Neural crest cell (in vitro differentiated cells): ENCODE measurements at regions not wholly inside any gene's neighbourhood (a gene's known extent, or its start where the extent isn't known, plus 50 kb on each side); places are given as distances from the start of the nearest gene placed in this dataset.

Experiments used
- DNase-seq: peaks from one replicate; pipeline ENCODE4 v3.0.0; 2021; ENCODE audit warnings: low read depth, mixed read lengths, low spot score
- H3K27ac Mint-ChIP-seq: one replicate; pipeline ENCODE4 v1.8.0; 2021; ENCODE audit warnings: mild to moderate bottlenecking, mixed read lengths; ENCODE audit not compliant: unreplicated experiment
- H3K27me3 Mint-ChIP-seq: 2 replicates; pipeline ENCODE4 v1.8.0; 2021; ENCODE audit warnings: low read depth, mild to moderate bottlenecking, mixed read lengths
- H3K36me3 Mint-ChIP-seq: 2 replicates; pipeline ENCODE4 v1.8.0; 2021; ENCODE audit warnings: low read depth, mild to moderate bottlenecking, mixed read lengths
- H3K4me1 Mint-ChIP-seq: 2 replicates; pipeline ENCODE4 v1.8.0; 2021; ENCODE audit warnings: mixed read lengths
- H3K4me3 Mint-ChIP-seq: one replicate; pipeline ENCODE4 v1.8.0; 2021; ENCODE audit warnings: mild to moderate bottlenecking, mixed read lengths
- H3K9me3 Mint-ChIP-seq: 2 replicates; pipeline ENCODE4 v1.8.0; 2021; ENCODE audit warnings: mixed read lengths
- TF ChIP-seq, protein P1 (sequence below): fragments of 200-600 bp; sonication (generic); conservative IDR thresholded peaks from 2 replicates; pipeline ENCODE4 v1.5.0; 2021; ENCODE audit warnings: antibody characterized with exemption, mild to moderate bottlenecking

DNA sequence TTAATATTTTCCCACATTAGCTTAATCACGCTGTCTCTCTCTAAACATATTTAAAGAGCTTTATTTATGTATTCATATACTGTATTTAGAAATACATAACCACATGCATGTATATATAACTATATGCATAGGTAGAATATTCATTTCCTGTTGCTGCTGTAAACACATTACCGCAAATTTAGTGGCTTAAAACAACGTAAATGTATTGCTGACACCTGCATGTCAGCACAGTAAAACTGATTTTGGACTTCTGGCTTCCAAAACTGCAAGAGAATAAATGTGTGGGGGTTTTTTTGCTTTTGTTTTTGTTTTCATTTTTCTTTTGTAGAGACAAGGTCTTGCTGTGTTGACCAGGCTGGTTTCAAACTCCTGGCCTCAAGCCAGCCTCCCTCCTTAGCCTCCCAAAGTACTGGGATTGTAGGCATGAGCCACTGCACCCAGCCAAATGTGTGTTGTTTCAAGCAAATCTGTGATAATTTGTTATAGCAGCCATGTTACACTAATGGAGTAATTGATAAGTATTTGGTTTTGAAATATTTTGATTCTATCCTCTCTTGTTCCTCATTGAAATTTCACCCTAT is 61.9 kb upstream of the CMKLR1 start:
- no peaks in the 10 kb centered on the region for H3K36me3 Mint-ChIP-seq
- no peaks in the 10 kb centered on the region for H3K4me1 Mint-ChIP-seq
- no peak overlapping the region for H3K4me3 Mint-ChIP-seq
- H3K27me3 Mint-ChIP-seq, result peaks cover 18% of the 10 kb centered on the region
- peaks cover 7% of the 10 kb centered on the region for H3K9me3 Mint-ChIP-seq
- H3K27ac Mint-ChIP-seq, result no peak overlapping the region
- DNase-seq, result no peak
- TF ChIP-seq, protein P1, sequence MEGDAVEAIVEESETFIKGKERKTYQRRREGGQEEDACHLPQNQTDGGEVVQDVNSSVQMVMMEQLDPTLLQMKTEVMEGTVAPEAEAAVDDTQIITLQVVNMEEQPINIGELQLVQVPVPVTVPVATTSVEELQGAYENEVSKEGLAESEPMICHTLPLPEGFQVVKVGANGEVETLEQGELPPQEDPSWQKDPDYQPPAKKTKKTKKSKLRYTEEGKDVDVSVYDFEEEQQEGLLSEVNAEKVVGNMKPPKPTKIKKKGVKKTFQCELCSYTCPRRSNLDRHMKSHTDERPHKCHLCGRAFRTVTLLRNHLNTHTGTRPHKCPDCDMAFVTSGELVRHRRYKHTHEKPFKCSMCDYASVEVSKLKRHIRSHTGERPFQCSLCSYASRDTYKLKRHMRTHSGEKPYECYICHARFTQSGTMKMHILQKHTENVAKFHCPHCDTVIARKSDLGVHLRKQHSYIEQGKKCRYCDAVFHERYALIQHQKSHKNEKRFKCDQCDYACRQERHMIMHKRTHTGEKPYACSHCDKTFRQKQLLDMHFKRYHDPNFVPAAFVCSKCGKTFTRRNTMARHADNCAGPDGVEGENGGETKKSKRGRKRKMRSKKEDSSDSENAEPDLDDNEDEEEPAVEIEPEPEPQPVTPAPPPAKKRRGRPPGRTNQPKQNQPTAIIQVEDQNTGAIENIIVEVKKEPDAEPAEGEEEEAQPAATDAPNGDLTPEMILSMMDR, result no peak

DNA sequence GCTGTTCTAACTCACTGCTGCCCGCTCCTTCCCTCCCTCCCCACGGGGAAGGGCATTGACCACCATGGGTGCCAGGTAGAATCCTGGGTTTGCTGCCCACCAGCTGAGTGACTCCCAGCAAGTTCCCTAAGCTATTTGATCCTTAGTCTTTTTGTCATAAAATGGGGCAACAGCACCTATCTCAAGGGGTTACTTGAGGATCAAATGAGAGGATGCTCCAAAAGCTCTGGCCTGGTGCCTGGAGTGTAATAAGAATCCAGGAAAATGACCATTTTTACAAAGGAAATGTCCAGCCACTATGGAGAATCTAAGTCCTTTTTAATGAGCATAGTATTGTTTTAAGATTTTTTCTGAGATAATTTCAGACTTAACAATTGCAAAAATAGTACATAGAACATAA is 61.4 kb upstream of the CMKLR1 start:
- Mint-ChIP-seq H3K27ac (no peak overlapping the region), H3K4me1 (no peaks in the 10 kb centered on the region), H3K27me3 (peaks cover 13% of the 10 kb centered on the region), H3K36me3 (no peaks in the 10 kb centered on the region), H3K9me3 (peaks cover 3% of the 10 kb centered on the region), H3K4me3 (no peak overlapping the region)
- TF ChIP-seq, protein P1, result no peak
- no peak for DNase-seq

DNA sequence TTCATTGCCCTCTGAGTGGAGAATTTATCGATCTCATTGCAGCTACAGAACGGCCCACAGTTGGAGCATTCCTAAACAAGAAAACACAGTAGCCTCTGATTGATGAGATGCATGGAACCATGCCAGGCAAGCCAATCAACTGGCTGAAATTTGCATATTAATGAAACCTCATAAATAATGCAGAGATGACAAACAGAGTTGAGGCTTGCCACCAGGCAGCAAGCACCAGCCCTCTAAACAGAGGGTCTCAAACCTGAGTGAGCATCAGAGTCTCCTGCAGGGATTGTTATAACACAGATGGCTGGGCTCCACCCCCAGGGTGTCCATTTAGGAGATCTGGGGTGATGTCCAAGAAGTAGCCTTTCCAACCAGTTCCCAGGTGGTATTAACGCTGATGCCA is 60.9 kb upstream of the CMKLR1 start:
- H3K4me3 Mint-ChIP-seq, result no peak overlapping the region
- no peaks in the 10 kb centered on the region for H3K36me3 Mint-ChIP-seq
- TF ChIP-seq, protein P1, result no peak
- H3K4me1 Mint-ChIP-seq, result no peaks in the 10 kb centered on the region
- H3K27ac Mint-ChIP-seq, result no peak overlapping the region
- DNase-seq, result no peak
- H3K9me3 Mint-ChIP-seq, result peaks cover 3% of the 10 kb centered on the region
- H3K27me3 Mint-ChIP-seq, result peaks cover 15% of the 10 kb centered on the region

DNA sequence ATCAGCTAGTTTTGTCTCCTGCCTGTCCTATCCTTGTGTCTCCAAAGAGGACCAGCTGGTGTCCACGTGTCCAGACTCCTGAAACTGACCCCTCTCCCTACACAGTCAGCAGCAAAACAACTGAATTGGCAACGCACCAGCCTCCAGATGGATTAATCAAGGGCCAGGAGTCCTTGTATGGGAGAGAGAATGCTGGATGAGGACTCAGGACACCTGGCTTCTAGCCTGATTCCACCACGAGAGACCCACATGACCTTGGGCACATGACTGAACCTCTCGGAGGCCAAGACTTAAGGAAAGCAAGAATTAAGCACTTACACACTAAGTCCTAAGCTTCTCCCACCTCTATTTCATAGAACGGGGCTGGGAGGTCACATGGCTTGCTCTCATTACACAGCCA is 60.4 kb upstream of the CMKLR1 start:
- Mint-ChIP-seq H3K27me3 (peaks cover 15% of the 10 kb centered on the region), H3K36me3 (no peaks in the 10 kb centered on the region), H3K9me3 (peaks cover 3% of the 10 kb centered on the region), H3K27ac (no peak overlapping the region), H3K4me3 (no peak overlapping the region), H3K4me1 (no peaks in the 10 kb centered on the region)
- TF ChIP-seq, protein P1, result no peak
- DNase-seq, result no peak

DNA sequence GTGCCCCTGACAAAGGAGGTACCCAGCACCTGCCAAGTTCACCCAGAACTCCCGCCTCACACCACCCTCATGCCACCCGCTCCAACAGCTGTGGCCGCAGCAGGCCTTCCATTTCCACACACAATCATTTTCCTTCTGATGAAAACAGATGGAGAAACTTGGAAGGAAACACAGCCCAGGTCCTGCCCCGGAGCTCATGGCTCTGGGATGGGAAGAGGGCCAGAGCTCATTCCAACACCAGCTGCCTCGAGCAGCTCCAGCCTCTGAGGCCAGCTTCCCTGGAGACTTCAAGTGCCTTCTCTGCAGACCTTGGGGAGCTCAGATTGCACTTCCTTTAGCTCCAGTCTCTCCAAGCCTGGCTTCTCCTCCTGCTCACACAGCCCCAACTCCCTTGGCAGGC is 55.1 kb upstream of the CMKLR1 start:
- H3K27ac Mint-ChIP-seq, result no peak overlapping the region
- no peak for DNase-seq
- H3K4me1 Mint-ChIP-seq, result no peaks in the 10 kb centered on the region
- peaks cover 10% of the 10 kb centered on the region for H3K27me3 Mint-ChIP-seq
- no peaks in the 10 kb centered on the region for H3K36me3 Mint-ChIP-seq
- H3K4me3 Mint-ChIP-seq, result no peak overlapping the region
- peaks cover 3% of the 10 kb centered on the region for H3K9me3 Mint-ChIP-seq
- TF ChIP-seq, protein P1, result no peak

DNA sequence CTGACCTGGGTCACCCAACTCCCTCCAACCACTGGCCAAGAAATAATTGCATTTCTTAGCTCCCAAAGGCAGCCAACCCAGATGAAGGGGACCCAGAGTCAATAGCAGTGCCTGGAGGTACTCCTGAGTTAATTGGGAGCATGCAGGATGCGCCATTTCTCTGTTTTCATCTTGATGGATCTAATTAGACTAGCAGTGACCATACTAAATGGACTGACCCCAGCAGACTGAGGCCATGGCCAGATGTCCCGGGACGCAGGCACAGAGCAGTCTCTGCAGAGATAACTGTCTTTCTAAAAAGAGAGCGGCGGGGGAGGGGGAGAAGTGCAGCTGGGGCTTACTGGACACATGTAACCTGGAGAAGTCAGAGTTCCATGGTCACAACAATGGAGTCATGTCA is 53.2 kb upstream of the CMKLR1 start:
- H3K9me3 Mint-ChIP-seq, result peaks cover 3% of the 10 kb centered on the region

More for the DNA sequence above, 53.2 kb upstream of the CMKLR1 start:
- H3K36me3 Mint-ChIP-seq, result no peaks in the 10 kb centered on the region
- H3K4me1 Mint-ChIP-seq, result no peaks in the 10 kb centered on the region
- no peak overlapping the region for H3K27ac Mint-ChIP-seq
- peaks cover 10% of the 10 kb centered on the region for H3K27me3 Mint-ChIP-seq
- TF ChIP-seq, protein P1, result no peak
- no peak overlapping the region for H3K4me3 Mint-ChIP-seq
- no peak for DNase-seq
